Keratinocyte (primary cell): ENCODE measurements at regions not wholly inside any gene's neighbourhood (a gene's known extent, or its start where the extent isn't known, plus 50 kb on each side); places are given as distances from the start of the nearest gene placed in this dataset.

ENCODE experiments used
- DNase-seq: peaks from one replicate; pipeline ENCODE4 v3.0.0-alpha.2; 2011; ENCODE audit warnings: low read depth, missing footprints, low spot score
- FAIRE-seq: peaks from 2 replicates; lab custom pipeline; 2011; peaks lifted over from hg19 to GRCh38; lab: Jason Lieb, UNC
- H2AFZ ChIP-seq: 2 replicates; pipeline ENCODE4 v1.6.0; 2012; ENCODE audit warnings: low read length, control low read depth, inconsistent platforms; ENCODE audit not compliant: control insufficient read depth
- H3K27ac ChIP-seq: 2 replicates; pipeline ENCODE4 v1.5.1; 2011; ENCODE audit warnings: low read length; ENCODE audit not compliant: control insufficient read depth, insufficient read depth
- H3K27me3 ChIP-seq: 3 replicates; pipeline ENCODE4 v1.6.0; 2011; ENCODE audit warnings: low read length; ENCODE audit not compliant: control insufficient read depth, insufficient read depth; ENCODE audit errors: extremely low read depth
- H3K36me3 ChIP-seq, 2 experiments: 2 replicates in 1 of 2; 3 replicates in 1 of 2; pipeline ENCODE4 v1.5.1; 2011; ENCODE audit warnings: low read length in 2 of 2, mild to moderate bottlenecking in 1 of 2; ENCODE audit not compliant: control insufficient read depth in 2 of 2, insufficient read depth in 2 of 2; ENCODE audit errors: extremely low read depth in 1 of 2
- H3K4me1 ChIP-seq: 3 replicates; pipeline ENCODE4 v1.5.1; 2011; ENCODE audit warnings: low read length; ENCODE audit not compliant: control insufficient read depth, insufficient read depth; ENCODE audit errors: extremely low read depth
- H3K4me2 ChIP-seq: 3 replicates; pipeline ENCODE4 v1.6.0; 2011; ENCODE audit warnings: low read depth, low read length; ENCODE audit not compliant: control insufficient read depth, insufficient read depth; ENCODE audit errors: extremely low read depth
- H3K4me3 ChIP-seq, 3 experiments: fragments of 200-600 bp in 1 of 3; sonication (generic) in 1 of 3; 2 replicates in 2 of 3; 3 replicates in 1 of 3; pipeline ENCODE4 v1.5.1; 2011 to 2016; ENCODE audit warnings: low read length in 3 of 3, mild to moderate bottlenecking in 3 of 3, control low read depth in 2 of 3, inconsistent platforms in 1 of 3, low read depth in 1 of 3, mixed read lengths in 1 of 3, mixed run types in 1 of 3, moderate library complexity in 1 of 3; ENCODE audit not compliant: control insufficient read depth in 2 of 3, insufficient read depth in 2 of 3; ENCODE audit errors: extremely low read depth in 1 of 3
- H3K79me2 ChIP-seq: 2 replicates; pipeline ENCODE4 v1.6.0; 2012; ENCODE audit warnings: low read length; ENCODE audit not compliant: control insufficient read depth, insufficient read depth
- H3K9ac ChIP-seq: 3 replicates; pipeline ENCODE4 v1.6.0; 2011; ENCODE audit warnings: low read length; ENCODE audit not compliant: control insufficient read depth, insufficient read depth; ENCODE audit errors: extremely low read depth
- H3K9me1 ChIP-seq: 3 replicates; pipeline ENCODE4 v1.6.0; 2011; ENCODE audit warnings: low read length; ENCODE audit not compliant: control insufficient read depth, insufficient read depth; ENCODE audit errors: extremely low read depth
- H3K9me3 ChIP-seq: 2 replicates; pipeline ENCODE4 v1.5.1; 2012; ENCODE audit warnings: low read depth, low read length; ENCODE audit not compliant: control insufficient read depth
- H4K20me1 ChIP-seq: 3 replicates; pipeline ENCODE4 v1.6.0; 2011; ENCODE audit warnings: low read length; ENCODE audit not compliant: control insufficient read depth, insufficient read depth; ENCODE audit errors: extremely low read depth
- EZH2 ChIP-seq: IDR thresholded peaks from one replicate; pipeline ENCODE4 v1.6.1; 2012; ENCODE audit warnings: inconsistent platforms, mild to moderate bottlenecking, low read length, moderate library complexity
- dilution Hi-C: fragments of 300-500 bp; cut with MboI; formaldehyde crosslinking; loops from one replicate; pipeline ENCODE4 v1.7.0; 2020; ENCODE audit warnings: low sequenced_read_pairs; ENCODE audit not compliant: extremely low pct_ligation_motif_present
- TF ChIP-seq, protein P1 (sequence below), 3 experiments: IDR thresholded peaks in 1 of 3; conservative IDR thresholded peaks in 1 of 3; optimal IDR thresholded peaks in 1 of 3; 2 replicates in 2 of 3; 3 replicates in 1 of 3; pipeline versions ENCODE3 to v1.5.1; 2011; ENCODE audit warnings: low read length in 3 of 3, mild to moderate bottlenecking in 3 of 3, moderate library complexity in 2 of 3, control low read depth in 1 of 3, inconsistent platforms in 1 of 3; ENCODE audit not compliant: insufficient read depth in 2 of 3; ENCODE audit errors: extremely low read depth in 1 of 3

DNA sequence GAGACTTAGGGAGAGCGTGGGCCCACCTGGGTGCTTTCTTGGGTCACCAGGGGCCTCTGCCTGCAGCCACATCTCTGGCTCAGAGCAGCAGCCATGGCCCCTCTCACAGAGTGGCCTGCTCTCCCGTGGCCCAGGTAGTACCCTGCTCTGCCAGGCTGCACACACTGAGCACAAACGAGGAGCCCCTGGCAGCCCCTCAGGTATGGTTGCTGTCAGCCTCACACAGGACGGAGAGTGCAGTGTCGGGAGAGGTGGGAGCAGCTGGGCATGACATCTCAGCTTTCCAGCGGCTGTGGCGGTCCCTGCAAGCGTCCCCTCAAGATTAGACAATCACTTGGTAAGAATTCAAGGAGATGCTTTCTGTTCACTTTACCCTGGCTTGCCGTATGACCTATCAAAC is 137.0 kb upstream of the IRX4 start:
- no peak for FAIRE-seq
- no peak overlapping the region for H3K9ac ChIP-seq
- H3K4me2 ChIP-seq = no peak overlapping the region
- H3K36me3 ChIP-seq = no peaks in the 10 kb centered on the region
- TF ChIP-seq, protein P1, sequence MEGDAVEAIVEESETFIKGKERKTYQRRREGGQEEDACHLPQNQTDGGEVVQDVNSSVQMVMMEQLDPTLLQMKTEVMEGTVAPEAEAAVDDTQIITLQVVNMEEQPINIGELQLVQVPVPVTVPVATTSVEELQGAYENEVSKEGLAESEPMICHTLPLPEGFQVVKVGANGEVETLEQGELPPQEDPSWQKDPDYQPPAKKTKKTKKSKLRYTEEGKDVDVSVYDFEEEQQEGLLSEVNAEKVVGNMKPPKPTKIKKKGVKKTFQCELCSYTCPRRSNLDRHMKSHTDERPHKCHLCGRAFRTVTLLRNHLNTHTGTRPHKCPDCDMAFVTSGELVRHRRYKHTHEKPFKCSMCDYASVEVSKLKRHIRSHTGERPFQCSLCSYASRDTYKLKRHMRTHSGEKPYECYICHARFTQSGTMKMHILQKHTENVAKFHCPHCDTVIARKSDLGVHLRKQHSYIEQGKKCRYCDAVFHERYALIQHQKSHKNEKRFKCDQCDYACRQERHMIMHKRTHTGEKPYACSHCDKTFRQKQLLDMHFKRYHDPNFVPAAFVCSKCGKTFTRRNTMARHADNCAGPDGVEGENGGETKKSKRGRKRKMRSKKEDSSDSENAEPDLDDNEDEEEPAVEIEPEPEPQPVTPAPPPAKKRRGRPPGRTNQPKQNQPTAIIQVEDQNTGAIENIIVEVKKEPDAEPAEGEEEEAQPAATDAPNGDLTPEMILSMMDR (optimal IDR thresholded peaks at IDR 0.05 in 1 of 3, IDR thresholded peaks at IDR 0.05 in 1 of 3, conservative IDR thresholded peaks at IDR 0.05 in 1 of 3; ENCODE audit: extremely low read depth in 1 of 3, insufficient read depth in 2 of 3, low read length in 3 of 3) = no peak
- TF ChIP-seq EZH2 = no peak
- dilution Hi-C loops = no loop called here
- H3K9me3 ChIP-seq = no peaks in the 10 kb centered on the region
- no peak for DNase-seq
- H3K27me3 ChIP-seq = no peaks in the 10 kb centered on the region
- H3K27ac ChIP-seq = no peak overlapping the region
- no peaks in the 10 kb centered on the region for H3K79me2 ChIP-seq
- no peaks in the 10 kb centered on the region for H4K20me1 ChIP-seq
- H2AFZ ChIP-seq = no peak overlapping the region
- no peak overlapping the region for H3K4me3 ChIP-seq
- H3K9me1 ChIP-seq = no peaks in the 10 kb centered on the region
- peaks cover 18% of the 10 kb centered on the region for H3K4me1 ChIP-seq

DNA sequence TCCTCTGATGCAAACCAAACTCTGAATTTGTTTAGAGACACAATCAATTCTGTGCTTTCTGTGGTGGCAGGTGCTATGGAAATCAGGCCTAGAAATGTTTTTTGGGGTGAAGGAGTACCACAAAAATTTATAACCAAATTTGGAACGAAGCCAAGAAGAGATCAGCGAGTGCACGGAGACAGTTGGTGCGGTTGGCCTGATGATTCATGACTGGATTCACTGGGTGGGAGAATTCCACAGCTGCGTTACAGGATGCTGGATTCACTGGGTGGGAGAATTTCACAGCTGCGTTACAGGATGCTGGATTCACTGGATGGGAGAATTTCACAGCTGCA is 135.6 kb upstream of the IRX4 start:
- no peaks in the 10 kb centered on the region for H4K20me1 ChIP-seq
- H3K79me2 ChIP-seq = no peaks in the 10 kb centered on the region
- TF ChIP-seq, protein P1 (optimal IDR thresholded peaks at IDR 0.05 in 1 of 3, IDR thresholded peaks at IDR 0.05 in 1 of 3, conservative IDR thresholded peaks at IDR 0.05 in 1 of 3; ENCODE audit: extremely low read depth in 1 of 3, insufficient read depth in 2 of 3, low read length in 3 of 3) = no peak
- TF ChIP-seq EZH2 = no peak
- H3K9ac ChIP-seq = no peak overlapping the region
- no peaks in the 10 kb centered on the region for H3K9me3 ChIP-seq
- no peak overlapping the region for H3K4me3 ChIP-seq
- H3K4me2 ChIP-seq = no peak overlapping the region
- H3K27me3 ChIP-seq = no peaks in the 10 kb centered on the region
- H3K36me3 ChIP-seq = no peaks in the 10 kb centered on the region
- dilution Hi-C loops = no loop called here
- DNase-seq = no peak
- H3K4me1 ChIP-seq = peaks cover 15% of the 10 kb centered on the region
- H3K27ac ChIP-seq = no peak overlapping the region
- no peaks in the 10 kb centered on the region for H3K9me1 ChIP-seq
- H2AFZ ChIP-seq = no peak overlapping the region
- no peak for FAIRE-seq
